Uterus (tissue), 3 donors: ENCODE measurements at regions not wholly inside any gene's neighbourhood (a gene's known extent, or its start where the extent isn't known, plus 50 kb on each side); places are given as distances from the start of the nearest gene placed in this dataset.

ENCODE experiments used
- DNase-seq, 2 donors: peaks; one replicate each; pipeline ENCODE4 v3.0.0-alpha.2; 2019 to 2020
- H3K27ac ChIP-seq, 2 donors: fragments of 200-600 bp; sonication (generic); 1 replicate in 1 of 2; 2 replicates in 1 of 2; pipeline ENCODE4 v1.5.1; 2016 to 2018
- H3K27me3 ChIP-seq, 2 donors: fragments of 200-600 bp; sonication (generic); one replicate each; pipeline ENCODE4 v1.5.1; 2018 to 2019; ENCODE audit warnings: control low read depth in 1 of 2
- H3K36me3 ChIP-seq, 2 donors: fragments of 200-600 bp; sonication (generic); one replicate each; pipeline ENCODE4 v1.5.1; 2019; ENCODE audit warnings: control low read depth in 1 of 2
- H3K4me1 ChIP-seq, 2 donors: fragments of 200-600 bp; sonication (generic); one replicate each; pipeline ENCODE4 v1.5.1; 2018 to 2019; ENCODE audit warnings: control low read depth in 1 of 2
- H3K4me3 ChIP-seq, 2 donors: fragments of 200-600 bp; sonication (generic); 1 replicate in 1 of 2; 2 replicates in 1 of 2; pipeline ENCODE4 v1.5.1; 2018 to 2019; ENCODE audit warnings: mild to moderate bottlenecking in 1 of 2
- H3K9me3 ChIP-seq, 2 donors: fragments of 200-600 bp; sonication (generic); one replicate each; pipeline ENCODE4 v1.5.1; 2019; ENCODE audit warnings: control low read depth in 1 of 2
- CTCF ChIP-seq, 4 experiments: fragments of 200-600 bp in 2 of 4; fragments of 450-650 bp in 2 of 4; sonication (generic) in 2 of 4; IDR thresholded peaks; one replicate each; pipeline ENCODE4 v1.5.1; 2016 to 2019; ENCODE audit warnings: antibody characterized with exemption in 4 of 4, mild to moderate bottlenecking in 2 of 4, moderate library complexity in 1 of 4
- POLR2A ChIP-seq, 2 donors: fragments of 450-650 bp; IDR thresholded peaks; one replicate each; pipeline ENCODE4 v1.6.1; 2016; ENCODE audit warnings: antibody characterized with exemption in 2 of 2, mild to moderate bottlenecking in 1 of 2, moderate library complexity in 1 of 2
- intact Hi-C: fragments of 100-400 bp; cut with DNase I; formaldehyde crosslinking; loops from one replicate; pipeline ENCODE4 v1.15.1; 2023; ENCODE audit warnings: low total_unique reads
- donor health status: DM: yes; HTN: yes; CAD: no.

- Histone ChIP-seq H3K27me3 (no peaks in the 10 kb centered on the region), H3K36me3 (no peaks in the 10 kb centered on the region), H3K4me1 (no peaks in the 10 kb centered on the region), H3K27ac (no peak overlapping the region), H3K9me3 (no peaks in the 10 kb centered on the region), H3K4me3 (no peak overlapping the region)
- intact Hi-C loops: no loop called here
- TF ChIP-seq POLR2A (IDR thresholded peaks at IDR 0.05) (no peak), CTCF (IDR thresholded peaks at IDR 0.05) (no peak)
- DNase-seq: no peak
Observed at GRCh38 chr3:159174715-159175692, 373.1 kb downstream of the MFSD1 start.

GRCh38 chr3:159178209-159178897 lies 376.5 kb downstream of the MFSD1 start:
- TF ChIP-seq CTCF (IDR thresholded peaks at IDR 0.05) (no peak), POLR2A (IDR thresholded peaks at IDR 0.05) (no peak)
- no peaks in the 10 kb centered on the region for H3K27me3 ChIP-seq
- no peaks in the 10 kb centered on the region for H3K4me1 ChIP-seq
- H3K36me3 ChIP-seq: no peaks in the 10 kb centered on the region
- no peaks in the 10 kb centered on the region for H3K9me3 ChIP-seq
- no peak for DNase-seq
- no peak overlapping the region for H3K27ac ChIP-seq
- intact Hi-C loops: no loop called here
- no peak overlapping the region for H3K4me3 ChIP-seq

GRCh38 chr3:159182961-159183360 lies 381.1 kb downstream of the MFSD1 start:
- no peak overlapping the region for H3K27ac ChIP-seq
- H3K27me3 ChIP-seq: no peaks in the 10 kb centered on the region
- intact Hi-C loops: no loop called here
- no peaks in the 10 kb centered on the region for H3K9me3 ChIP-seq
- no peaks in the 10 kb centered on the region for H3K4me1 ChIP-seq
- H3K36me3 ChIP-seq: no peaks in the 10 kb centered on the region
- DNase-seq: no peak
- H3K4me3 ChIP-seq: no peak overlapping the region
- no peak for TF ChIP-seq CTCF (IDR thresholded peaks at IDR 0.05)
- no peak for TF ChIP-seq POLR2A (IDR thresholded peaks at IDR 0.05)

- TF ChIP-seq CTCF (IDR thresholded peaks at IDR 0.05) (no peak), POLR2A (IDR thresholded peaks at IDR 0.05) (no peak)
- no peak for DNase-seq
- Histone ChIP-seq H3K4me1 (no peaks in the 10 kb centered on the region), H3K27ac (no peak overlapping the region), H3K27me3 (no peaks in the 10 kb centered on the region), H3K9me3 (no peaks in the 10 kb centered on the region), H3K36me3 (no peaks in the 10 kb centered on the region), H3K4me3 (no peak overlapping the region)
- intact Hi-C loops: no loop called here
Observed at GRCh38 chr3:159185443-159186050, 383.7 kb downstream of the MFSD1 start.

- intact Hi-C loops: no loop called here
Observed at GRCh38 chr3:159186581-159186980, 384.7 kb downstream of the MFSD1 start.

More at GRCh38 chr3:159186581-159186980, 384.7 kb downstream of the MFSD1 start:
- H3K9me3 ChIP-seq: no peaks in the 10 kb centered on the region
- TF ChIP-seq CTCF (IDR thresholded peaks at IDR 0.05) (no peak), POLR2A (IDR thresholded peaks at IDR 0.05) (no peak)
- no peak for DNase-seq
- no peaks in the 10 kb centered on the region for H3K36me3 ChIP-seq
- H3K27ac ChIP-seq: no peak overlapping the region
- no peaks in the 10 kb centered on the region for H3K27me3 ChIP-seq
- no peak overlapping the region for H3K4me3 ChIP-seq
- H3K4me1 ChIP-seq: no peaks in the 10 kb centered on the region
